ENCODE measurements at regions not wholly inside any gene's neighbourhood (a gene's known extent, or its start where the extent isn't known, plus 50 kb on each side); places are given as distances from the start of the nearest gene placed in this dataset.
"Not testable (repeated sequence)": the region's sequence is repeated elsewhere in the genome, so short reads cannot be mapped to it uniquely, and the experiment has no call there.

DNA sequence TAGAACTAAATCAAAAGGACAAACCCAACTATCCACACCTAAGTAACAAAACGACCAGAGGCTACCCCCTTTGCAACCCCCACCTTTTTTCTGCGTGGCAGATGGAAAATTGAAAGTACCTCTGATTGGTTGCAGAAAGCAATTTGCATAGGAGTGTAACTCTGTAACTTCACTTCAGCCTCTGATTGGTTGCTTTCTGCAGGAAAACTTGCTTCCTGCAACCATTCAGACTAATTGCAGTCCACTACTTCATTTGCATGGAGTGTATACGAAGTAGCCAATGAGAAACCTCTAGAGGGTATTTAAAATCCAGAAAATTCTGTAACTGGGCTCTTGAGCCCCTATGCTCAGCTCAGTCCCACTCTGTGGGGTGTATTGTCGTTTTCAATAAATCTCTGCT is 129.1 kb upstream of the OLIG3 start:
- DNase-seq (ENCODE audit: low read depth in 2 of 2): peak in 1 of 2 donors; percentile 3

DNA sequence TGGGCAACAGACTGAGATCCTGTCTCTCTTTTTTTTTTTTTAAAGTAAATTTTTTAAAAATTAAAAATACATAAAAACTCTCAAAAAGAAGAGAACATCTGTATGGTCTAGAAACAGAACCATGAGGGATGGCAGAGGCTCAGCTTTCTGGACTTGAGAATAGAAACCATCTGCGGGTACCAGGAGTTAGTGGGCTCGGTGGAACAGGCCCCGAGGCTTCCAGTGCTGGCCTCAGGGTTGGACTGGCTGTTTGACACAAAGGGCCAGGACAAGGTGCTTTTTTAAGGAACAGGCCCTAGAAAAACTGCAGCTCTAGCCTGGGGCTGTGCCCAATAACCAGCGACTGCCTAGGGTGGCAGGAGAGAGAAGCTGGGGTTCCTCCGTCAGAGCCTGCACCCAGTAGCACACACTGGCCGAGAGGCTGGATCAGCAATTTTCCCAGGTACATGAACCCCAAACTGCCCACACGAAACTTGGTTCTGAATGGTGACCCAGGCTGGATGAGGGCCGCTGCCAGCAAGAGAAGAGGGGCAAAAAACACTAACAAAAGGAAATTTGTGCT is 131.0 kb upstream of the OLIG3 start:
- DNase-seq (ENCODE audit: low read depth in 2 of 2): no peak

DNA sequence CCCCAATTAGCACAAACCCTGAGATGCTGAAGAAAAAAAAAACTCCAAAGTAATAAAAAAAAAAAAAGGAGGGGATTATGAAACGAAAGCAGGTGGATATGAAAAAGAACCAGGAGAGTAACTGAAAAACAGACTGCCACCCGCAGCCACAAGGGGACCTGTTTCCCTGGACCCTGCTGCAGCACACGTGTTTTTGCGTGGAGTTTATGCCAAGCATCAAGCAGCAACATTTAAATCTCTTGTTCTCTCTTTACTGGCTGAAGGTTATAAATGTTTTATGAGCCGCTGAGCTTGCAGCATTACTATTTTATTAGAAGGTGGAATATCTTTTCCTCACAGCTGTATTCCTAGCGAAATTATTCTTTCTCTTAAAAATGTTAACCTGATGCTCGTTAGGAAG is 131.6 kb upstream of the OLIG3 start:
- no peak for DNase-seq (ENCODE audit: low read depth in 2 of 2)

DNA sequence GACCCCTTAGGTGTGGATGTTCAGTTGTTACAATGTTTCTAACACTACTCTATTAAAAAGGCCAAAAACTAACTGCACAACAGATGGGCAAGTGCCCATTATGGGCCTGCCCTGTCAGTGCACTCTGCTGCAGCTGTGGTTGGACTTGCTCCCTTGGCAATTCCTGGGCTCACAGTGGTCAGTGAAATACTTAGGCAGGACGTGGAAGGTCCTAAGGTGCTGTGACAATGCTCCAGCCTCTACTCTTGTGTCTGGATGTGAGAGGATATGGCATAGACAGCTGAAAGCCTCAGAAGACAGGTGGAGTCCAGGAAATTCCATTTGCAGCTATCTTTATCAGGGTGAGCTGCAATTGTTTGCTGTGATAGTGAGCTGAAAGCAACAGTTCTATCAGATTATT is 136.5 kb upstream of the OLIG3 start:
- no peak for DNase-seq (ENCODE audit: low read depth in 2 of 2)

DNA sequence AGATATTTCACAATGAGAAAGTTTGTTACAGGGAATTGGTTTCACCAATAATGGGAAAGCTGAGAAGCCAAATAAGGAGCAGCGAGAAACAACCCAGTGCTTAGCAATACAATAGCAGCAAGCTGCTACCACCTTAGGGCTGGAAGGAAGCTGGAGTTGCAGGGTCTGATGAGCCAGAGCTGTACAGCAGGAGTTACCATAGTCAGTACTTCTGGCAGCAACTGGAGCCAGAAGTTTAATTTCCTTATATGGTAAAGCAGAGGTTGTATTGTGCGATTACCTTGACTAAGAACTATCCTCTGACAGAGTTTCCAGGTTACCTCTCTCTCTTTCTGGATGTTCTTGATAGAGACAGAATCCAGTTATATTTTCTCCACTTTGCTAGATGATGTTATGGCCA is 137.1 kb upstream of the OLIG3 start:
- no peak for DNase-seq (ENCODE audit: low read depth in 2 of 2)

DNA sequence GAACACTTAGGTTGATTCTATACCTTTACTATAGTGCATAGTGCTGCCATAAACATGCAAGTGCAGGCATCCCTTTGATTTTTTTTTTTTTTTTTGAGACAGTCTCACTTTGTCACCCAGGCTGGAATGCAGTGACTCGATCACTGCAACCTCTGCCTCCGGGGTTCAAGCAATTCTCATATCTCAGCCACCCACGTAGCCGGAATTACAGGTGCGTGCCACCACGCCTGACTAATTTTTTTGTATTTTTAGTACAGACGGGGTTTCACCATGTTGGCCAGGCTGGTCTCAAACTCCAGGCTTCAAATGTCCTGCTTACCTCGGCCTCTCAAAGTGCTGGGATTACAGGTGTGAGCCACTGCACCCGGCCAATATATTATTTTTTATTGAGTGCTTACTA is 140.0 kb upstream of the OLIG3 start:
- not testable (repeated sequence) for DNase-seq (ENCODE audit: low read depth in 2 of 2)

DNA sequence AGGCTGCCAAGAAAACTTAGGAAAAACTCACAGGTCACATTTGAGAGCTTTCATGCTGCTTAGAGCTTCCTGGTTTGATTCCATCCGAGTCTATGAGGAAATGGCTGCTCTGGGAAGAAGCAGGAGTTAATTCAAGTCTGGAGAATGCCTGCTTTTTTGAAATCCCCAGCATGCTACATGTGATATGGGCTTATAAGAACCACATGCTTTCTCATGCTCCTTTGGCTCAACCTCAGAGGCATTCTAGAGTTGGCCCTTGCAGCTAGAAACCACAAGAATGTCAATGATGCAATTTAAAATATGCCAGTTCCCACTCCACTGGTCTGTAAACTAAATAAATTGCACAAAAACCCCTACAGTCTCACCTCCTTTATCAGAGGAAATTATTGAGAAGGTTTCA is 142.9 kb upstream of the OLIG3 start:
- DNase-seq (ENCODE audit: low read depth in 2 of 2): peak in 1 of 2 donors; percentile 70

DNA sequence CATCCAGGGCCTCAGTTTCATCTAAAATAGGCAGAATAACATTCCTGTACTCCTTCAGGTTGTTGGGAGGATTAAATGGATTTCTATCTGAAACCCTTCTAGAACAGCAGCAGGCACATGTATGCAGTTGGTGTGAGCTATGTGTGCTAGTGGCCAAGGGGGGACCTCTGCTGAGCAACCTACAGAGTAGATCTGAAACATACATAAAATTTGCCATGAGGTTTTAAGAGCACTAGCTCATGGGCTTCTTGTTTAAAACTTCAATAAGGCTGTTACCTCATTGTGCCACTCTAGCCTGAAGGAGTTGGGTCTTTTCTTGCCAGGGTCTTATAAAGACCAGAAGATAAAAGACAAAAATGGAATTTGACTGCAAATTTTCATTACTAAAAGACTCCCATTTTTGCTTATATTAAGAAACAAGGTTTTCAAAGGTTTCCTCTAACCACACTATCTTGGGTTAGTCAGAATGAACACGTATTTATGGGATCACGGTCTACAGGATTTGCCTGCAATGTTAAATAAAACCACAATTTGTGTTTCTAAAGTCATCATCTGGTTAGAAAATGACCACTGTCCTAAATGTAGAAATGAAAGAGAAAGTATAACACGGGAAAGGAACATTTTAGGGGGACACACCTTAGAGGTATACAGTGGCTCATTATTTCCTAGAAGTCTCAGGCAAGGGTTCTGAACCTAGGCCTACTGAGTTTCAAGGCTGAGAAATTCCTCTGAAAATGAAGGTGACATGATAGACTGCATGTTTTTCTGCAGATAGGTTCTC is 144.9 kb upstream of the OLIG3 start:
- no peak for DNase-seq (ENCODE audit: low read depth in 2 of 2)

DNA sequence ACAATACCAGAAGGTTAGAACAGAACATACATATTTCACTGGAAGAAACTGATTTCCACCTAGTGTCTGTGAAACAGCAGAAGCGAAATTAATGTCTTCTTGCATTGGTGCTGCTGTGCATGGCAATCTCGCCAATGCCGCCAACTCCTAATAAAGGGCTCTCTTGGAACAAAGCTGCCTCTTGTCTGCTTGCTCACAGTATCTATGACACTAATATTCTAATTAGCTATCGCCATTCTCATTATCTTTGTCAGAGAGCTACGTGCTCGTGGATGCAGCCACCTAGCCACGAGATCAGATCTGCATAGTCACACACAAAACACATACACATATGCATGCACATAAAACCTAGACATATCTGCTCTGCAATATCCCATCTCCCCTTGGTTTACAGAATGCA is 145.9 kb upstream of the OLIG3 start:
- no peak for DNase-seq (ENCODE audit: low read depth in 2 of 2)

DNA sequence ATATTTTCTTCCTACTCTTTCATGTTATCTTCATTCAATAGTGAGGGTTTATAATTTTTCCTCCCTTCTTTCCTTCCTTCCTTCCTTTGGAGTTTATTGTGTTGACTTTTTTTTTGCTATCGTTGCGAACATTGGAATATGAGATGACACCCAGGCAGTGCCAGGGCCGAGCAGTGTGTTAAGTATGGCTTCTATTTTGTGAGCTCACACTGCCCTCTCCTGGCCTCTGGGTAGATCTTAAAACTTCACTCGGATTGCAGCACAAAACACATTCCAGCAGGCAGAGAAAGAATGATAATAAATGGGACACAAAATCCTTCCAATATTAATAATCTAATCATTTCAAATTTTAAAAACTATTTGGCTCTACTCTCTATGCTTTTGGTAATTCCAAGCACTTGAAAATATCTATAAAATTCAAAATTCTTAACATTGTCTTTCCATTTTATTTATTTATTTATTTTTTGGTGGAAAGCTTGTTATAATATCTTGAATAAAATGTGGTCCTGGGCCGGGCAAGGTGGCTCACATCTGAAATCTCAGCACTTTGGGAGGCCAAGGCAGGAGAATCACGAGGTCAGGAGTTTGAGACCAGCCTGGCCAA is 147.4 kb upstream of the OLIG3 start:
- peak; percentile 78 to 83 for DNase-seq (ENCODE audit: low read depth in 2 of 2)

DNA sequence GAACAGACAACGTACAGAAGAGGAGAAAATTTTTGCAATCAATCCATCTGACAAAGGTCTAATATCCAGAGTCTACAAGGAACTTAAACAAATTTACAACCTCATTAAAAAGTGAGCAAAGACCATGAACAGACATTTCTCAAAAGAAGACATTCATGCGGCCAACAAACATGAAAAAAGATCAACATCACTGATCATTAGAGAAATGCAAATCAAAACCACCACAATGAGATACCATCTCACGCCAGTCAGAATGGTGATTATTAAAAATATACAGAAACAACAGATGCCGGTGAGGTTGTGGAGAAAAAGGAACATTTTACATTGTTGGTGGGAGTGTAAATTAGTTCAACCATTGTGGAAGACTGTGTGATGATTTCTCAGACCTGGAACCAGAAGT is 149.0 kb upstream of the OLIG3 start:
- DNase-seq (ENCODE audit: low read depth in 2 of 2): not testable (repeated sequence)

DNA sequence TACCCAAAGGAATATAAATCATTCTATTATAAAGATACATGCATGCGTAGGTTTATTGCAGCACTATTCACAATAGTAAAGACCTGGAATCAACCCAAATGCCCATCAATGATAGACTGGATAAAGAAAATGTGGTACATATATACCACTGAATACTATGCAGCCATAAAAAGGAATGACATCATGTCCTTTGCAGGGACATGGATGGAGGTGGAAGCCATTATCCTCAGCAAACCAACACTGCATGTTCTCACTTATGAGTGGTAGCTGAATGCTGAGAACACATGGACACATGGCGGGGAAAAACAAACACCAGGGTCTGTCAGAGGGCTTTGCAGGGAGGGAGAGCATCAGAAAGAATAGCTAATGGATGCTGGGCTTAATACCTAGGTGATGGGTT is 149.4 kb upstream of the OLIG3 start:
- not testable (repeated sequence) for DNase-seq (ENCODE audit: low read depth in 2 of 2)

DNA sequence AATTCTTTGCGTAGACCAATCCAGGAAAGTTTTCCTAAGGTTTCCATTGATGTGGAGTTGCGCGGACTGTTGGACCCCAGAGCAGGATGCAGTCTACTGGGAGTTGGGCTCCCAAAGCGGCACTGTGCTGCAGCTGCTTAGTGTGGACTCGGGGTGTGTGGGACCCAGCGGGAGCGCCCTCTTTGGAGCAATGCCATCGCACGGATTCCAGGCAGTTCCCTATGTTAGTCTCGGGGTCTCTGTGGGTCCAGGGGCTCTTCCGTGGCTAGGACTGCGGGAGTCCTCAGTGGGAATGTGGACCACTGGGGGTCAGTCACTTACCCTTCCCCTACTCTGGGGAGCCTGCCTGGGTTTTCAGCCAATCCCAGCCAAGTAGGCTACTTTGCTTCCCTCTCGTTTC is 151.7 kb upstream of the OLIG3 start:
- no peak for DNase-seq (ENCODE audit: low read depth in 2 of 2)

DNA sequence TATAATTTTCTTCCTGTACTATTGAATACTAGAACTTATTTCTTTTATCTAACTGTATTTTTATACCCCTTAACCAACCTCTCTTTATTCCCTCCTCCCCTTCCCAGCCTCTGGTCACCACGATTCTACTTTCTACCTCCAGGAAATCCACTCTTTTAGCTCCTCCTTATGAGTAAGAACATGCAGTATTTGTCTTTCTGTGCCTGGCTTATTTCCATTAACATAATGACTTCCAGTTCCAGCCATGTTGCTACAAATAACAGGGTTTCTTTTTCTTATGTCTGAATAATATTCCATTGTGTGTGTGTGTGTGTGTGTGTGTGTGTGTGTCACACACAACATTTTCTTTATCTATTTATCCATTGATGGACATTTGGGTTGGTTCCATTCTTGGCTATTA is 152.3 kb upstream of the OLIG3 start:
- no peak for DNase-seq (ENCODE audit: low read depth in 2 of 2)

DNA sequence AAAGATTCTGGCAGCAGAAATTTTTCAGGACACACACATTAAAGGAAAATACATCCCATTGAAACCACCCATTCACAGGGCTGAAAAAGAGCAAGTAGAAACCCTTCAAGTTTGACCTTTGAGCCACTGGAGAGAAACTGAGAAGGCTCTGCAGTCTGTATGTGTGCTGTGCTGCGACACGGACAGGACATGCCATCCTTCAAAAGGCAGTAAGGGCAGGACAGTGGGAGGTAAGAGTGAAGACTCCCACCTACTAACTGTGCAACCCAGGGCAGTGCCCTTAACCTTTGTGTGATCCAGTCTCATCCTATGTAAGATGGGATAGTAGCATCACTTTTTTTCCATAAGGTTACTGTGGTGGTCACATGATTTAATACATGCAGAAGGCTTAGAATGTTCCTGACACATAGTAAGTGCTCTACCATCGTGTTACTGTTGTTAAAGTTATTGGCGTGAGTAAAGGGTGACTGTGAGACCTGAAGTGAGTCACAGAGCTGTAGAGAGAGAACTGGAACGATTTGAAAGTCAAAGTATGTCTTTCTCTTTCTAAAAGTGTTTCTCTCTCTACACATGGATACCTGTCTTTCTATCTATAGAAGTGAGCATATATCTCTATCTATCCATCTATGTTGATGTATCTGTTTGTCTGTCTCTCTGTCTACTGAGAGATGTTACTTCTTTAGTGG is 153.7 kb upstream of the OLIG3 start:
- no peak for DNase-seq (ENCODE audit: low read depth in 2 of 2)

DNA sequence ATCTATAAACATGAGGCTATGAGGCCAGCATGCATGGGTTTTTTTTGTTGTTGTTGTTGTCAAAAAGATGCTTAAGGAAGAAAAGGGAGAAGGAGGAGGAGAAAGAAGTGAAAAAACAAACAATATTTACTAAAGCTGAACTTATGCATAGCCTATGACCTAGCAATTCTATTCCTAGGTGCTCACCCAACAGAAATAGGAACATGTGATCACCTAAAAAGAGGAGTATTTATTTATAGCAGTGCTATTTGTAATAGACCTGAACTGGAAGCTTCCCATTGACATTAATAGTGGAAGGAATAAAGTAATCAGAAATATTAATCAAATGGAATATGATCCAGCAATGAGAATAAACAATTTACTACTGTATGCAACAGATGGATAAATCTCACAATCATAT is 156.5 kb upstream of the OLIG3 start:
- no peak for DNase-seq (ENCODE audit: low read depth in 2 of 2)

DNA sequence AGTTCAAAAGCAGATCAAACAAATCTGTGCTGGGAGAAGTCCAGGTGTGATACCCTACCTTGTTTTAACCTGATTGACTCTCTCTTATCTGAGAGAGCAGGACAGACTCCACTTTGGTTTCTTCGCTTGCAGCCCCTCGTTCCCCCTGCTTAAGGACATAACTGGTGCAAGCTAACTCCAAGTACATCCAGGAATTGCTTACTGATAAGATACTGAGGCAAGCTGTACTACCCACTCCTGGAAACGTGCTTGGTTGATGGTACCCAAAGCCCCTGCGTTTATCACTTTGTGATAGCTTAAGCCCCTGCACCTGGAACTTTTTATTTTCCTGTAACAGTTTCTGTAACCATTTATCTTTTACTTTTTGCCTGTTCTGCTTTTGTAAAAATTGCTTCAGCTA is 157.0 kb upstream of the OLIG3 start:
- DNase-seq (ENCODE audit: low read depth in 2 of 2): no peak

DNA sequence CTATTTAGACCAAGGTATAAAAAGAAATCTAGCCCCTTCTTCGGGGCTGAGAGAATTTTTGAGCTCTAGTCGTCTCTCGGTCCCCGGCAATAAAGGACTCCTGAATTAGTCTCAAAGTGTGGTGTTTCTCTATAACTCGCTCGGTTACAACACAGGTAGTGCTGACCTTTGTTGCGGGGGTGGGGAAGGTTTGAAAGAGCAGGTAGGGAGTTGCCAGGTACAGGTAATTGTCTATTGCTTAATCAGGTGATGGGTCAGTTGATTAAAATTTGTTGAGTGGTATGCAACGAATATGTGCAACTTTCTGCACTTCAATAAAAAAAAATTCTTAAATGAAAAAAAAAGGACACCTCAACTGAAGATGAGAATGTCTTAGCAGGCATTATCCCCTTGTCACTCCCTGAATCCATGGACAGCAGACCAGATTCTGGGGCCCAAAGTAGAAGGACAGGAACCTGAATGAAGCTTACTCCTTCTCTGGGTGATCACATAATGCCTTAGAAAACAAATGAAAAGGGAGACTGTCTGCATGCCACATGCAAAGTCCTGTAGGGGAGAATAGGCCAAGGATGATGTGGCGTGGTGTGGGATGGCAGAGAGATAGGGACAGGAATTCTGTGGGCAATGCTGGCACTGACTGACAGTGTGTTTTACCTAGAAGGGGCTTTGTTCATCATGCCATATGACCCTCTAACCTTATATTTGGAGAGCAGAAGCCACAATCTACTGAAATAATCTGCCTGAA is 157.6 kb upstream of the OLIG3 start:
- no peak for DNase-seq (ENCODE audit: low read depth in 2 of 2)

DNA sequence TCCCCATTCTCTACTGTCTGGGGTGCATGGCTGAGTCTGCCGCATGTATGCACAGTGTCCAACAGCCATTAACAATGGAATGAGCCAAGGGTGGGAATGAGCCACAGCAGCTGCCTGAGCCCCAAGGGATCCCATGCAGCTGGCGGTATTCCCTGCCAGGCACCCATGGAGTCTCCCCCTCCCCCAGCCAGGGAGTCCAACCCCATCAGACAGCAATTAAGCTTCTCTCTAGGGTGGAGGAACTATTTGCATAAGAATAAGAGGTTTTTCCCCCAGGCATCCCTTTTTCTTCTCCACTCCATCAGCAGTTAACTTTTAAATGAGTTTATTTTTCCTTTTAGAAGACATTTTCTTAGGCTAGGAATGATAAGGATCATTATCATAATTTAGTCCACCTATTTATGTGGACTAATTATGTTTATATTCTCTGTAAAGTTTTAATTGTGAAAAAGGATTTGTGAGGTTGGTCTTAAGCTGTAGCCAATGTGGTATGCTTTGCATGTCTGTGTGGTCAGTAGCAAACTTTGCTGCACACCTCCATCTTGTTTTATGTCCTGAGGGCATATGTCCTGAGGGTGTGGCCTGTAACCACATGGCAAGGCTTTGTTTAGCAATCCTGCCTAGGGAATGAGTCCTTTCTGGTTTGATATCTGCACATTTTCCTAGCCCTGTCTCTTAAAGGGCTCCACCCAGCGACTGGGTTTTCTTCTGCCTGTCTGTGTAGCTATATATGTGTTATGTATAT is 158.9 kb upstream of the OLIG3 start:
- no peak for DNase-seq (ENCODE audit: low read depth in 2 of 2)

DNA sequence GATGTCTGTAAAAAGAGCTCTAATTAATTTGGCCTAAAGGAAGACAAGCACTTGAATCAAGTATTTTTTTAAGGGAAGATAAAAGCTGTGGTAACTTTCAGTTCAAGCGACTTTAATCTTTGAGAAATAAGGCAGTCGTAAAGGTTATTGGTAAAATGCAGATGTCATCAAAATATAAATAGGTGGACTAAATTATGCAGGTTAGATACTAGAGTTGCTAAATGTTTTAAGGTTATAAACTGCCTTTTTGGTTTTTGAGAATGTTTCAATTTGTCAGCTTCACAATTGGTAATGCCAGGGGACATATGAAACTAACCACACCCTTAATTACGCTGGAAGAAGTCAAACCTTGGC is 159.5 kb upstream of the OLIG3 start:
- DNase-seq (ENCODE audit: low read depth in 2 of 2): no peak

DNA sequence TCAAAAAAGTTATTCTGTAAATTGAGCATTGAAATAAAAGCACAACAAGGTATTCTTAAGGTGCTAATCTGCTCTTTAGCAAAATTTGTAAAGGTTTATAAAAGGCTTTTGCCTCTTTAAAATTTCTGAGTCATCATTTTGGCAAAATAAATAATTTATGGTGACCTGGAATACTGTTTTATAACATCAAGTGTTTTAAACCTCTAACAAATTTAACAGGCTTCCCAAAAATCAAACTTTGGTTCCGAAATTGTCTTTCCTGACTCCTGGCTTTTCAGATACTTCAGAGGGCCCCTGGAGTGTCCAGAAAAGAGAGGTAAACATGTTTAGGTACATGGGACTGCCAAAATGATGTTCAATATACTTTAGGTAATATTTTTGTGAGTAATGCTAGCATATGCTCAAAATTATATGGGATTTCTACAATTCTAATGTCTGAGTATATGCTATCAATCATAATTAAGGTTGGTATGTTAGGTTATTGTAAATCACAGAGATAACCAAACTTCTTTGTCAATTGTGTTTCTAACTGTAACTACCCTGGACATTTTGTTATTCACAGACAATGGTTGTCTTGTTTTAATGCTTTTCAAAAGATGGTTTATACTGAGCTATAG is 160.3 kb upstream of the OLIG3 start:
- no peak for DNase-seq (ENCODE audit: low read depth in 2 of 2)
